DND-41 (cell line): ENCODE measurements at regions not wholly inside any gene's neighbourhood (a gene's known extent, or its start where the extent isn't known, plus 50 kb on each side); places are given as distances from the start of the nearest gene placed in this dataset.

Experiments used
- ATAC-seq: fragments of 200-7000 bp; cut with Tn5 transposase; 3 replicates; pipeline ENCODE4 v1.9.1; 2021; ENCODE audit warnings: low read depth; ENCODE audit not compliant: insufficient read depth
- DNase-seq: peaks from one replicate; pipeline ENCODE4 v3.0.0-alpha.2; 2020
- H2AFZ ChIP-seq: 2 replicates; pipeline ENCODE4 v1.6.0; 2012; ENCODE audit warnings: low read depth, low read length
- H3K27ac ChIP-seq: 2 replicates; pipeline ENCODE4 v1.5.1; 2012; ENCODE audit warnings: low read length, inconsistent platforms
- H3K27me3 ChIP-seq: fragments of 200-600 bp; sonication (generic); 2 replicates; pipeline ENCODE4 v1.6.0; 2012; ENCODE audit warnings: low read length, mild to moderate bottlenecking, inconsistent platforms; ENCODE audit not compliant: insufficient read depth, poor library complexity
- H3K36me3 ChIP-seq: 2 replicates; pipeline ENCODE4 v1.5.1; 2012; ENCODE audit warnings: low read length, inconsistent platforms; ENCODE audit not compliant: insufficient read depth
- H3K4me1 ChIP-seq: 2 replicates; pipeline ENCODE4 v1.5.1; 2012; ENCODE audit warnings: mild to moderate bottlenecking, low read length; ENCODE audit not compliant: insufficient read depth
- H3K4me2 ChIP-seq: 2 replicates; pipeline ENCODE4 v1.6.0; 2012; ENCODE audit warnings: mild to moderate bottlenecking, moderate library complexity, low read length, inconsistent platforms; ENCODE audit not compliant: insufficient read depth
- H3K4me3 ChIP-seq, 2 experiments: fragments of 200-600 bp in 1 of 2; shearing (Covaris generic) in 1 of 2; 2 replicates each; pipeline ENCODE4 v1.5.1; 2012 to 2016; ENCODE audit warnings: inconsistent platforms in 2 of 2, low read length in 2 of 2, mild to moderate bottlenecking in 2 of 2, low read depth in 1 of 2, moderate library complexity in 1 of 2
- H3K79me2 ChIP-seq: 2 replicates; pipeline ENCODE4 v1.6.0; 2012; ENCODE audit warnings: low read length, inconsistent platforms; ENCODE audit not compliant: insufficient read depth
- H3K9ac ChIP-seq: 2 replicates; pipeline ENCODE4 v1.6.0; 2012; ENCODE audit warnings: low read depth, mild to moderate bottlenecking, inconsistent platforms, low read length, moderate library complexity
- H3K9me3 ChIP-seq: 2 replicates; pipeline ENCODE4 v1.5.1; 2012; ENCODE audit warnings: low read length, moderate library complexity, mild to moderate bottlenecking, inconsistent platforms; ENCODE audit not compliant: insufficient read depth, severe bottlenecking
- H4K20me1 ChIP-seq: 2 replicates; pipeline ENCODE4 v1.6.0; 2012; ENCODE audit warnings: low read length; ENCODE audit not compliant: insufficient read depth
- EZH2 ChIP-seq: IDR thresholded peaks from 3 replicates; pipeline ENCODE4 v1.6.1; 2012; ENCODE audit warnings: borderline replicate concordance, low read depth, mild to moderate bottlenecking, moderate library complexity, low read length, inconsistent platforms; ENCODE audit not compliant: severe bottlenecking
- TF ChIP-seq, protein P1 (sequence below): IDR thresholded peaks from 2 replicates; pipeline ENCODE4 v1.5.1; 2012; ENCODE audit warnings: borderline replicate concordance, low read length, moderate library complexity, mild to moderate bottlenecking; ENCODE audit not compliant: poor library complexity, severe bottlenecking; ENCODE audit errors: extremely low read depth

DNA sequence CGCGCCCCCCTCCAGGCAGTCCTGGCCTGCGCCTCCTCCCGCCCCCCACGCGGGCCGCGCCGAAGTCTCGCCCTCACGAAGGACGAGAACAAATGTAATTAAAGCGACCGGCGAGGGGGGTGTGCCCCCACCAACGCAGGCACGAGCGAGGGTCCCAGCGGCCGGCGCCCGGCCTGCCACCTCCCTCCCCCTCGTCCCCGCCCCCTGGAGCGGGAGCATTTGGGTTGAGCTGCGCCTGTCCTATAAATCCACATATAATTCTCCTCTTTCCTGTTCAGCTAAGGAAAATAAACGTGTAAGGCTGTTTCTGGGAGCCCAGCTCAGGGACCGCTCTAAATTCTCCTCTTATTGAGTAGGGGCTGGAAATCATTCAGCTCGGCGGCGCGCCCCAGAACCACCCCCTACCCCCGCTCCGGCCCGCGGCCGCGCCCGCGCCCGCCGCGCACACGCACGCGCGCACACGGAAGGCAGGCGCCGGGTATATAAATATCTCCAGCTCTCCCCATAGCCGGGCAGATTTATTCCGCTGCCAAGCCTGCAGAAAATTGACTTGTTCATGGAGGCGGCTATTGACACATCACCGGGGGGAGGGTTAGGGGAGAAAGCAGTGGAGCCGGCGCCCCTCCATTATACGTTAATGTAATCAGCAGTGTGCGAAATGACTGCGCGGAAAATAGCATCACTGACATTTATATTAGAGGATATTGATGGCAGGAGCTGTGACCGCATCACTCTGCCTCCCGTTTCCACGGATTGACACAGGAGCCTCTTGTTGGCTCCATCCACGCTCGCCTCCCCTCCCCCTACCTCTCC is 61.6 kb upstream of the BTRC start:
- no peak overlapping the region for H2AFZ ChIP-seq
- H3K27ac ChIP-seq = no peak overlapping the region
- H3K4me1 ChIP-seq = no peaks in the 10 kb centered on the region
- H3K4me2 ChIP-seq = no peak overlapping the region
- no peaks in the 10 kb centered on the region for H3K79me2 ChIP-seq
- H3K9ac ChIP-seq = no peak overlapping the region
- H3K9me3 ChIP-seq = no peaks in the 10 kb centered on the region
- ATAC-seq (no peak), DNase-seq (no peak)
- TF ChIP-seq, protein P1, sequence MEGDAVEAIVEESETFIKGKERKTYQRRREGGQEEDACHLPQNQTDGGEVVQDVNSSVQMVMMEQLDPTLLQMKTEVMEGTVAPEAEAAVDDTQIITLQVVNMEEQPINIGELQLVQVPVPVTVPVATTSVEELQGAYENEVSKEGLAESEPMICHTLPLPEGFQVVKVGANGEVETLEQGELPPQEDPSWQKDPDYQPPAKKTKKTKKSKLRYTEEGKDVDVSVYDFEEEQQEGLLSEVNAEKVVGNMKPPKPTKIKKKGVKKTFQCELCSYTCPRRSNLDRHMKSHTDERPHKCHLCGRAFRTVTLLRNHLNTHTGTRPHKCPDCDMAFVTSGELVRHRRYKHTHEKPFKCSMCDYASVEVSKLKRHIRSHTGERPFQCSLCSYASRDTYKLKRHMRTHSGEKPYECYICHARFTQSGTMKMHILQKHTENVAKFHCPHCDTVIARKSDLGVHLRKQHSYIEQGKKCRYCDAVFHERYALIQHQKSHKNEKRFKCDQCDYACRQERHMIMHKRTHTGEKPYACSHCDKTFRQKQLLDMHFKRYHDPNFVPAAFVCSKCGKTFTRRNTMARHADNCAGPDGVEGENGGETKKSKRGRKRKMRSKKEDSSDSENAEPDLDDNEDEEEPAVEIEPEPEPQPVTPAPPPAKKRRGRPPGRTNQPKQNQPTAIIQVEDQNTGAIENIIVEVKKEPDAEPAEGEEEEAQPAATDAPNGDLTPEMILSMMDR = no peak
- no peak for TF ChIP-seq EZH2
- H3K27me3 ChIP-seq = peaks cover 6% of the 10 kb centered on the region
- no peak overlapping the region for H3K4me3 ChIP-seq
- H4K20me1 ChIP-seq = no peaks in the 10 kb centered on the region
- H3K36me3 ChIP-seq = no peaks in the 10 kb centered on the region

DNA sequence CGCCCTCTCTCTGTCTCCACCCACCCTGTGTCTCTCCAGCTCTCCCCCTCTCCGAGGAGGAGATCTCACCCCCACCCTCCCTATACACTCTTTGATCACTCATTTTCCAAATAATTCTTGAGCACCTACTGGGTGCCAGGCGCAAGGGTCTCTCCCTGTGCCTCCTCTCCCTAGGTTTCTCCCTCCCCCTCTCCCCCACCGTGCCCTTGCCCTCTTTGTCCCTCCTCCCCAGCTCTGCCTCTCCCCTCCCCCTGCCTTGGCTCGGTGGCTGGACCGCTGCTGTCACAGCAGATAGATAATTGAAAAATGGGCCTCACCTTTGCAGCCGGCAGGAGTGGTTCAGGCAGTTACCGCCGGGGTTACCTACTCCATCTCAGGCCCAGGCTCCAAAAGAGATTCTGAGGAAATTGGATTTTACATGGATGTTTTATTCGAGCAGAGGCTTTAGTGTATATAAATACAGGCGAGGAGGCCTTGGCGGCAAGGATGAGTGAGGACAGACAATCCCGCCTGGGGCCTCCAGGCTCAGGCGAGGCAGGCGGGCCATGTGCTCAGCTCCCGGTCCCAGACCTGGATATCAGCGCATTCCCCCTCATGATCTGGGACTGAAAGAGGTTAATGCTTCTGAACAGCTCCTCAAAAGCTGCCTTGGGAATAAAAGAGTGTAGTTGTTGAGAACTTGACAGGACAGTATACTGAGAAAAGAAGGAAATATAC is 60.8 kb upstream of the BTRC start:
- Histone ChIP-seq H3K9ac (no peak overlapping the region), H3K4me2 (no peak overlapping the region), H3K4me1 (no peaks in the 10 kb centered on the region), H3K4me3 (no peak overlapping the region), H2AFZ (no peak overlapping the region), H3K36me3 (no peaks in the 10 kb centered on the region), H3K79me2 (no peaks in the 10 kb centered on the region), H3K27ac (no peak overlapping the region), H3K9me3 (no peaks in the 10 kb centered on the region), H3K27me3 (peaks cover 5% of the 10 kb centered on the region), H4K20me1 (no peaks in the 10 kb centered on the region)
- no peak for DNase-seq
- no peak for ATAC-seq
- no peak for TF ChIP-seq EZH2
- TF ChIP-seq, protein P1 = no peak

DNA sequence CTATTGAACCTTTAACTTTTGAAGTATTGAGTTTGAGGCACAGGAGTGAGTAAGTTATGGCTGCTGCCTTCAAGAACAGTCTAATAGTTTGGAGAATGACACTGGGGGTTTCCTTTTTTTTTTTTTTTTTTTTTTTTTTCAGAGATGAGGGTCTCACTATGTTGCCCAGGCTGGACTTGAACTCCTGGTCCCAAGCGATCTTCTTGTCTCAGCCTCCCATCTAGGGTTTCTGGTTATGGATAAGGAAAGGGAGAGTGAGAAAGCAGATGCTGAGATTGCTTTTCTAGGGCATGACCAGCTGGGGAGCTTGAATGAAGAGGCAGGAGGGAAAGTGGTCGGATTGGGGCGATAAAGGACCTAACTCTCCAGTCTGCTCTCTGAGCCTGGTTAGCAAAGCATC is 59.9 kb upstream of the BTRC start:
- no peaks in the 10 kb centered on the region for H3K36me3 ChIP-seq
- H3K4me2 ChIP-seq = no peak overlapping the region
- no peak for DNase-seq
- no peaks in the 10 kb centered on the region for H3K4me1 ChIP-seq
- H3K9ac ChIP-seq = no peak overlapping the region
- H4K20me1 ChIP-seq = 0 out of 2 replicates have a peak, but pooled peaks cover 7% of the 10 kb centered on the region
- no peaks in the 10 kb centered on the region for H3K9me3 ChIP-seq
- H3K79me2 ChIP-seq = no peaks in the 10 kb centered on the region
- no peak overlapping the region for H3K27ac ChIP-seq
- ATAC-seq = no peak
- no peak overlapping the region for H3K4me3 ChIP-seq
- peaks cover 15% of the 10 kb centered on the region for H3K27me3 ChIP-seq
- no peak overlapping the region for H2AFZ ChIP-seq
- TF ChIP-seq, protein P1 = no peak
- no peak for TF ChIP-seq EZH2
